ENCODE measurements at regions not wholly inside any gene's neighbourhood (a gene's known extent, or its start where the extent isn't known, plus 50 kb on each side); places are given as distances from the start of the nearest gene placed in this dataset.

- no peak for TF ChIP-seq CTCF (IDR thresholded peaks at IDR 0.05)
- no peak for DNase-seq
Observed at GRCh38 chr5:104265531-104266140, 703.0 kb upstream of the NUDT12 start.

DNA sequence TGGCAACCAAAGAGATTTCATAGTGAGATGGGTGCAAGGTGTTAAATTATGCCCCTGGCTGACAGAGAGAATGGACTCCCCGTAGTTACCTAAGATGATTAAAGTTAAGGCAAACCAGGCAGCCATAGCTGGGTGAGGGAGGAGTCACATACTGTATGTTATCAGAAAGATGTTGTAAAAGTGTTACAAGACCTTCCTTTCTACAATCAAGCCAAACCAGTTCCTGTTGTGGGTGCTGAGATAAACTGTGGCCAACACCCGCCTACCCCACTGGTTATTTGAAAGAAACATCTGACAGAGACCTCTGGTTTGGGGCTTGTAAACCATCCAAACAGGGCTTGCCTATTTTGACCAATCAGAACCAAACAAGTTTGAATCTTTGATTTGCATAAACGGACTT is 684.7 kb upstream of the NUDT12 start:
- DNase-seq (no peak), ATAC-seq (no peak)
- Histone ChIP-seq H3K9me3 (no peaks in the 10 kb centered on the region), H3K4me3 (no peak overlapping the region), H3K27ac (no peak overlapping the region), H3K4me1 (no peaks in the 10 kb centered on the region), H3K36me3 (ENCODE audit: insufficient read depth in 1 of 2, low read depth in 1 of 2) (no peaks in the 10 kb centered on the region), H3K27me3 (ENCODE audit: insufficient read depth in 3 of 3, low read length in 2 of 3) (no peaks in the 10 kb centered on the region)
- intact Hi-C loops (cut with DNase I): no loop called here
- WGBS, 3 donors: 73 to 82% (median 73%) methylated on average over 3 of the region's 3 CpGs
- no peak for TF ChIP-seq CTCF (IDR thresholded peaks at IDR 0.05)

More at GRCh38 chr5:104265531-104266140, 703.0 kb upstream of the NUDT12 start:
- no peaks in the 10 kb centered on the region for H3K36me3 ChIP-seq (ENCODE audit: insufficient read depth in 1 of 2, low read depth in 1 of 2)
- no peaks in the 10 kb centered on the region for H3K4me1 ChIP-seq
- no peak overlapping the region for H3K4me3 ChIP-seq
- H3K27me3 ChIP-seq (ENCODE audit: insufficient read depth in 3 of 3, low read length in 2 of 3): no peaks in the 10 kb centered on the region
- WGBS, 3 donors: 85 to 92% (median 86%) methylated on average over 1 of the region's 1 CpG
- no peaks in the 10 kb centered on the region for H3K9me3 ChIP-seq
- H3K27ac ChIP-seq: no peak overlapping the region
- intact Hi-C loops (cut with DNase I): no loop called here
- no peak for ATAC-seq

GRCh38 chr5:104241046-104241445 is 678.5 kb upstream of the NUDT12 start:
- TF ChIP-seq CTCF (IDR thresholded peaks at IDR 0.05): no peak
- H3K36me3 ChIP-seq (ENCODE audit: insufficient read depth in 1 of 2, low read depth in 1 of 2): no peaks in the 10 kb centered on the region
- 20 to 40% (median 27%) methylated on average over 4 of the region's 4 CpGs for WGBS, 3 donors
- H3K4me1 ChIP-seq: no peaks in the 10 kb centered on the region
- no peaks in the 10 kb centered on the region for H3K27me3 ChIP-seq (ENCODE audit: insufficient read depth in 3 of 3, low read length in 2 of 3)
- intact Hi-C loops (cut with DNase I): no loop called here
- no peak overlapping the region for H3K4me3 ChIP-seq
- peak in 1 of 4 donors; percentile 58 for ATAC-seq
- H3K27ac ChIP-seq: no peak overlapping the region
- no peaks in the 10 kb centered on the region for H3K9me3 ChIP-seq
- DNase-seq: no peak

- Histone ChIP-seq H3K4me1 (no peaks in the 10 kb centered on the region), H3K36me3 (ENCODE audit: insufficient read depth in 1 of 2, low read depth in 1 of 2) (no peaks in the 10 kb centered on the region), H3K4me3 (no peak overlapping the region), H3K27me3 (ENCODE audit: insufficient read depth in 3 of 3, low read length in 2 of 3) (no peaks in the 10 kb centered on the region), H3K9me3 (no peaks in the 10 kb centered on the region), H3K27ac (no peak overlapping the region)
- TF ChIP-seq CTCF (IDR thresholded peaks at IDR 0.05): no peak
- intact Hi-C loops (cut with DNase I): no loop called here
- WGBS, 3 donors: 82 to 85% (median 84%) methylated on average over 5 of the region's 5 CpGs
- ATAC-seq (no peak), DNase-seq (no peak)
Observed at GRCh38 chr5:104237586-104237985, 675.0 kb upstream of the NUDT12 start.
